ENCODE measurements at regions not wholly inside any gene's neighbourhood (a gene's known extent, or its start where the extent isn't known, plus 50 kb on each side); places are given as distances from the start of the nearest gene placed in this dataset.

DNA sequence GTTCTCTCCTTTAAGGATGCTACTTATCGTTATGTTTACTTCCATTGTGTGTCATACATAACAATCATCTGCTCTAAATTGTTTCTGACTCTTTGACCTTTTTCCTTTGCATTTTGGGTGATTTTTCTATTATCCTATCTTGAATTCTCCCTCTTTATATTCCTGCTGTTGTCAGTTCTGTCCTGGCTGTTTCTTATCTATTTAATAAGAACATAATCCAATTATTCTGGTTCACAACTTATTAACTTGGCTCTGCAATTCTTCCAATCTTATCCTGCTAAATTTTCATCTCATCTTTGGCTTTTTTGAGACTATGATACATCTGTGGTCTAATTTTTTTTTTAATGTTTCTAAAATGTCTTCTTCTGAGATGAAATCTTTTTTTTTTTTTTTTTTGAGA is 54.7 kb upstream of the TOX2 start:
- Histone ChIP-seq H3K4me3 (replicated peaks in 1 of 3; ENCODE audit: insufficient read depth in 1 of 3, low read depth in 2 of 3, low read length in 3 of 3) (no peak overlapping the region), H3K36me3 (replicated peaks in 1 of 2; ENCODE audit: control insufficient read depth in 1 of 2, insufficient read depth in 2 of 2, low read length in 2 of 2) (no peaks in the 10 kb centered on the region), H3K4me2 (ENCODE audit: low read depth, low read length) (no peak overlapping the region), H3K27ac (ENCODE audit: extremely low read length, insufficient read depth, low read length) (no peak overlapping the region), H4K20me1 (ENCODE audit: insufficient read depth, low read length) (no peaks in the 10 kb centered on the region), H3K4me1 (ENCODE audit: insufficient read depth, low read length) (no peaks in the 10 kb centered on the region), H3K27me3 (ENCODE audit: control insufficient read depth in 1 of 2, insufficient read depth in 2 of 2, low read length in 2 of 2) (peaks cover 0 to 8% of the 10 kb centered on the region in 2 experiments; a peak in 1 of 5 replicates), H3K9ac (ENCODE audit: insufficient read depth, low read depth, low read length) (no peak overlapping the region), H3K9me3 (ENCODE audit: low read length) (no peaks in the 10 kb centered on the region), H2AFZ (ENCODE audit: low read length) (no peak overlapping the region), H3K79me2 (ENCODE audit: insufficient read depth, low read length) (no peaks in the 10 kb centered on the region)
- ATAC-seq (no peak), DNase-seq (ENCODE audit: low spot score) (no peak), FAIRE-seq (no peak)
- POLR2A ChIA-PET: no interaction called here
- in situ Hi-C loops (cut with HindIII; ENCODE audit: extremely low pct_ligation_motif_present, low pct_unique_long_range_greater_than_20kb) (no loop called here), intact Hi-C loops (cut with micrococcal nuclease; ENCODE audit: unreplicated experiment) (no loop called here)
- TF ChIP-seq NAIF1 (CRISPR knock-in tag; IDR thresholded peaks at IDR 0.05; ENCODE audit: borderline replicate concordance): no peak
- no peak for TF ChIP-seq FOXJ3 (CRISPR knock-in tag; IDR thresholded peaks at IDR 0.05; ENCODE audit: borderline replicate concordance)
- TF ChIP-seq SMC3 (IDR thresholded peaks at IDR 0.05; ENCODE audit: low read length): no peak
- TF ChIP-seq, protein P1, sequence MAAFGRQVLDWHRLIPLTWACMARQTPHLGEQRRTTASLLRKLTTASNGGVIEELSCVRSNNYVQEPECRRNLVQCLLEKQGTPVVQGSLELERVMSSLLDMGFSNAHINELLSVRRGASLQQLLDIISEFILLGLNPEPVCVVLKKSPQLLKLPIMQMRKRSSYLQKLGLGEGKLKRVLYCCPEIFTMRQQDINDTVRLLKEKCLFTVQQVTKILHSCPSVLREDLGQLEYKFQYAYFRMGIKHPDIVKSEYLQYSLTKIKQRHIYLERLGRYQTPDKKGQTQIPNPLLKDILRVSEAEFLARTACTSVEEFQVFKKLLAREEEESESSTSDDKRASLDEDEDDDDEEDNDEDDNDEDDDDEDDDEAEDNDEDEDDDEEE (CRISPR knock-in tag; IDR thresholded peaks at IDR 0.05): no peak
- TF ChIP-seq, protein P2, sequence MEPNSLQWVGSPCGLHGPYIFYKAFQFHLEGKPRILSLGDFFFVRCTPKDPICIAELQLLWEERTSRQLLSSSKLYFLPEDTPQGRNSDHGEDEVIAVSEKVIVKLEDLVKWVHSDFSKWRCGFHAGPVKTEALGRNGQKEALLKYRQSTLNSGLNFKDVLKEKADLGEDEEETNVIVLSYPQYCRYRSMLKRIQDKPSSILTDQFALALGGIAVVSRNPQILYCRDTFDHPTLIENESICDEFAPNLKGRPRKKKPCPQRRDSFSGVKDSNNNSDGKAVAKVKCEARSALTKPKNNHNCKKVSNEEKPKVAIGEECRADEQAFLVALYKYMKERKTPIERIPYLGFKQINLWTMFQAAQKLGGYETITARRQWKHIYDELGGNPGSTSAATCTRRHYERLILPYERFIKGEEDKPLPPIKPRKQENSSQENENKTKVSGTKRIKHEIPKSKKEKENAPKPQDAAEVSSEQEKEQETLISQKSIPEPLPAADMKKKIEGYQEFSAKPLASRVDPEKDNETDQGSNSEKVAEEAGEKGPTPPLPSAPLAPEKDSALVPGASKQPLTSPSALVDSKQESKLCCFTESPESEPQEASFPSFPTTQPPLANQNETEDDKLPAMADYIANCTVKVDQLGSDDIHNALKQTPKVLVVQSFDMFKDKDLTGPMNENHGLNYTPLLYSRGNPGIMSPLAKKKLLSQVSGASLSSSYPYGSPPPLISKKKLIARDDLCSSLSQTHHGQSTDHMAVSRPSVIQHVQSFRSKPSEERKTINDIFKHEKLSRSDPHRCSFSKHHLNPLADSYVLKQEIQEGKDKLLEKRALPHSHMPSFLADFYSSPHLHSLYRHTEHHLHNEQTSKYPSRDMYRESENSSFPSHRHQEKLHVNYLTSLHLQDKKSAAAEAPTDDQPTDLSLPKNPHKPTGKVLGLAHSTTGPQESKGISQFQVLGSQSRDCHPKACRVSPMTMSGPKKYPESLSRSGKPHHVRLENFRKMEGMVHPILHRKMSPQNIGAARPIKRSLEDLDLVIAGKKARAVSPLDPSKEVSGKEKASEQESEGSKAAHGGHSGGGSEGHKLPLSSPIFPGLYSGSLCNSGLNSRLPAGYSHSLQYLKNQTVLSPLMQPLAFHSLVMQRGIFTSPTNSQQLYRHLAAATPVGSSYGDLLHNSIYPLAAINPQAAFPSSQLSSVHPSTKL (CRISPR knock-in tag; IDR thresholded peaks at IDR 0.05): no peak
- TF ChIP-seq SETDB1 (CRISPR knock-in tag; IDR thresholded peaks at IDR 0.05; ENCODE audit: borderline replicate concordance): no peak
- 2% methylated on average over 1 of the region's 1 CpG for WGBS (ENCODE audit: low lambda C conversion rate)
- CTCF ChIA-PET (ENCODE audit: low intra/inter-chr PET ratio, low total read pairs): no interaction called here
- BruUV-seq (replicated peaks): no TSS peak

Data from HepG2 (cell line).